Astrocyte (in vitro differentiated cells and primary cell): ENCODE measurements at regions not wholly inside any gene's neighbourhood (a gene's known extent, or its start where the extent isn't known, plus 50 kb on each side); places are given as distances from the start of the nearest gene placed in this dataset.

ENCODE experiments used
- DNase-seq: peaks from one replicate; pipeline ENCODE4 v3.0.0-alpha.2; 2010; ENCODE audit warnings: low read depth
- FAIRE-seq: peaks from 2 replicates; lab custom pipeline; 2011; peaks lifted over from hg19 to GRCh38; lab: Jason Lieb, UNC
- H2AFZ ChIP-seq: 2 replicates; pipeline ENCODE4 v1.6.0; 2012; ENCODE audit warnings: low read depth, low read length, inconsistent platforms
- H3K27ac ChIP-seq: 2 replicates; pipeline ENCODE4 v1.5.1; 2011; ENCODE audit warnings: low read depth, low read length, inconsistent platforms
- H3K27me3 ChIP-seq: 2 replicates; pipeline ENCODE4 v1.6.0; 2011; ENCODE audit warnings: low read length, inconsistent platforms; ENCODE audit not compliant: insufficient read depth
- H3K36me3 ChIP-seq: 2 replicates; pipeline ENCODE4 v1.5.1; 2011; ENCODE audit warnings: low read length, inconsistent platforms; ENCODE audit not compliant: insufficient read depth
- H3K4me1 ChIP-seq: 2 replicates; pipeline ENCODE4 v1.5.1; 2011; ENCODE audit warnings: low read length, inconsistent platforms; ENCODE audit not compliant: insufficient read depth
- H3K4me2 ChIP-seq: 2 replicates; pipeline ENCODE4 v1.6.0; 2012; ENCODE audit warnings: low read length, inconsistent platforms
- H3K4me3 ChIP-seq: 2 replicates; pipeline ENCODE4 v1.5.1; 2011; ENCODE audit warnings: low read depth, mild to moderate bottlenecking, low read length, inconsistent platforms; ENCODE audit not compliant: insufficient read depth
- H3K79me2 ChIP-seq: 2 replicates; pipeline ENCODE4 v1.6.0; 2012; ENCODE audit warnings: mild to moderate bottlenecking, low read length, inconsistent platforms; ENCODE audit not compliant: insufficient read depth
- H3K9ac ChIP-seq: 2 replicates; pipeline ENCODE4 v1.6.0; 2012; ENCODE audit warnings: mild to moderate bottlenecking, low read length, inconsistent platforms
- H3K9me3 ChIP-seq: 2 replicates; pipeline ENCODE4 v1.5.1; 2012; ENCODE audit warnings: low read depth, mild to moderate bottlenecking, low read length, inconsistent platforms; ENCODE audit not compliant: insufficient read depth
- H4K20me1 ChIP-seq: 2 replicates; pipeline ENCODE4 v1.6.0; 2012; ENCODE audit warnings: low read length, inconsistent platforms; ENCODE audit not compliant: insufficient read depth
- H3K27ac Mint-ChIP-seq: one replicate; pipeline ENCODE4 v1.8.0; 2021; ENCODE audit warnings: mild to moderate bottlenecking, mixed read lengths; ENCODE audit not compliant: unreplicated experiment
- H3K27me3 Mint-ChIP-seq: one replicate; pipeline ENCODE4 v1.8.0; 2021; ENCODE audit warnings: low read depth, mixed read lengths; ENCODE audit not compliant: unreplicated experiment
- H3K36me3 Mint-ChIP-seq: one replicate; pipeline ENCODE4 v1.8.0; 2021; ENCODE audit warnings: low read depth, mixed read lengths; ENCODE audit not compliant: unreplicated experiment
- H3K4me1 Mint-ChIP-seq: one replicate; pipeline ENCODE4 v1.8.0; 2021; ENCODE audit warnings: low read depth, mixed read lengths; ENCODE audit not compliant: unreplicated experiment
- H3K4me3 Mint-ChIP-seq: one replicate; pipeline ENCODE4 v1.8.0; 2021; ENCODE audit warnings: mild to moderate bottlenecking, moderate library complexity, mixed read lengths; ENCODE audit not compliant: unreplicated experiment
- H3K9me3 Mint-ChIP-seq: one replicate; pipeline ENCODE4 v1.8.0; 2021; ENCODE audit warnings: mild to moderate bottlenecking, mixed read lengths; ENCODE audit not compliant: unreplicated experiment
- EZH2 ChIP-seq: IDR thresholded peaks from 2 replicates; pipeline ENCODE4 v1.6.1; 2012; ENCODE audit warnings: mild to moderate bottlenecking, low read length, inconsistent platforms; ENCODE audit not compliant: insufficient read depth
- TF ChIP-seq, protein P1 (sequence below): IDR thresholded peaks from 2 replicates; pipeline ENCODE4 v1.5.1; 2011; ENCODE audit warnings: low read depth, mild to moderate bottlenecking, inconsistent platforms, low read length, moderate library complexity; ENCODE audit not compliant: insufficient read depth

GRCh38 chr4:147134536-147135210 lies 189.0 kb upstream of the TTC29 start:
- Histone ChIP-seq H3K27ac (no peak overlapping the region), H3K27me3 (no peaks in the 10 kb centered on the region), H3K79me2 (no peaks in the 10 kb centered on the region), H3K4me1 (no peaks in the 10 kb centered on the region), H3K9ac (no peak overlapping the region), H3K4me2 (no peak overlapping the region), H4K20me1 (no peaks in the 10 kb centered on the region), H3K36me3 (no peaks in the 10 kb centered on the region), H3K9me3 (no peaks in the 10 kb centered on the region), H3K4me3 (no peak overlapping the region), H2AFZ (no peak overlapping the region)
- Mint-ChIP-seq H3K36me3 (no peaks in the 10 kb centered on the region), H3K9me3 (no peaks in the 10 kb centered on the region), H3K27ac (no peak overlapping the region), H3K27me3 (peaks cover 2% of the 10 kb centered on the region), H3K4me1 (peaks cover 11% of the 10 kb centered on the region), H3K4me3 (no peak overlapping the region)
- FAIRE-seq (no peak), DNase-seq (no peak)
- TF ChIP-seq, protein P1, sequence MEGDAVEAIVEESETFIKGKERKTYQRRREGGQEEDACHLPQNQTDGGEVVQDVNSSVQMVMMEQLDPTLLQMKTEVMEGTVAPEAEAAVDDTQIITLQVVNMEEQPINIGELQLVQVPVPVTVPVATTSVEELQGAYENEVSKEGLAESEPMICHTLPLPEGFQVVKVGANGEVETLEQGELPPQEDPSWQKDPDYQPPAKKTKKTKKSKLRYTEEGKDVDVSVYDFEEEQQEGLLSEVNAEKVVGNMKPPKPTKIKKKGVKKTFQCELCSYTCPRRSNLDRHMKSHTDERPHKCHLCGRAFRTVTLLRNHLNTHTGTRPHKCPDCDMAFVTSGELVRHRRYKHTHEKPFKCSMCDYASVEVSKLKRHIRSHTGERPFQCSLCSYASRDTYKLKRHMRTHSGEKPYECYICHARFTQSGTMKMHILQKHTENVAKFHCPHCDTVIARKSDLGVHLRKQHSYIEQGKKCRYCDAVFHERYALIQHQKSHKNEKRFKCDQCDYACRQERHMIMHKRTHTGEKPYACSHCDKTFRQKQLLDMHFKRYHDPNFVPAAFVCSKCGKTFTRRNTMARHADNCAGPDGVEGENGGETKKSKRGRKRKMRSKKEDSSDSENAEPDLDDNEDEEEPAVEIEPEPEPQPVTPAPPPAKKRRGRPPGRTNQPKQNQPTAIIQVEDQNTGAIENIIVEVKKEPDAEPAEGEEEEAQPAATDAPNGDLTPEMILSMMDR: no peak
- no peak for TF ChIP-seq EZH2

DNA sequence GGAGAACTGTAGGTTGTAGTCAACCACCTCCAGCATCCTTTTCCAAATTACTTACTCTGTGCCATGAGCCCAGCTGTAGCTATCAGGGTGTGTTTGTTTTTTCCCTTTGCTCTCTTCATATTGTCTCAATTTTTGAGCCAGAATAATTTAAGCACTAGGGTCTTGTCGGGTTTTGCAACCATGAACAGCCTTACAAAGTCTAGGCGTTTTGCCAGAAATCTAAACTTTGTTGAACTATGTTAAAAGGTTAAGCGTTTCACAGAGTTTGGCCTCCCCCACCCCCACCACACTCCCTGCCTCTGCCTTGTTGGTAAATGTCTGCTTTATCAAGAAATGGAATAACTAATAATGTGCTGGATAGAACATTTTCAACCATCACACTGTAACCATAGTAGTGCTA lies 190.6 kb upstream of the TTC29 start:
- DNase-seq (no peak), FAIRE-seq (no peak)
- no peaks in the 10 kb centered on the region for H3K9me3 ChIP-seq
- H3K9me3 Mint-ChIP-seq: no peaks in the 10 kb centered on the region
- TF ChIP-seq EZH2: no peak
- TF ChIP-seq, protein P1: no peak
- H3K9ac ChIP-seq: no peak overlapping the region
- H3K27me3 Mint-ChIP-seq: peaks cover 2% of the 10 kb centered on the region
- H3K27me3 ChIP-seq: no peaks in the 10 kb centered on the region
- no peaks in the 10 kb centered on the region for H3K79me2 ChIP-seq
- H3K36me3 Mint-ChIP-seq: no peaks in the 10 kb centered on the region
- no peak overlapping the region for H3K4me2 ChIP-seq
- H3K36me3 ChIP-seq: no peaks in the 10 kb centered on the region
- H3K27ac Mint-ChIP-seq: no peak overlapping the region
- no peak overlapping the region for H2AFZ ChIP-seq
- no peak overlapping the region for H3K4me3 Mint-ChIP-seq
- H3K27ac ChIP-seq: no peak overlapping the region
- no peaks in the 10 kb centered on the region for H4K20me1 ChIP-seq
- peaks cover 11% of the 10 kb centered on the region for H3K4me1 Mint-ChIP-seq
- no peak overlapping the region for H3K4me3 ChIP-seq
- no peaks in the 10 kb centered on the region for H3K4me1 ChIP-seq

GRCh38 chr4:147136751-147137150 lies 191.1 kb upstream of the TTC29 start:
- TF ChIP-seq, protein P1: no peak
- TF ChIP-seq EZH2: no peak
- H3K4me3 ChIP-seq: no peak overlapping the region
- H3K27ac ChIP-seq: no peak overlapping the region
- H3K27me3 Mint-ChIP-seq: peaks cover under 1% of the 10 kb centered on the region
- no peaks in the 10 kb centered on the region for H4K20me1 ChIP-seq
- H3K4me3 Mint-ChIP-seq: no peak overlapping the region
- H3K9ac ChIP-seq: no peak overlapping the region
- no peak for DNase-seq
- no peak overlapping the region for H2AFZ ChIP-seq
- no peaks in the 10 kb centered on the region for H3K9me3 Mint-ChIP-seq
- peaks cover 11% of the 10 kb centered on the region for H3K4me1 Mint-ChIP-seq
- no peaks in the 10 kb centered on the region for H3K36me3 Mint-ChIP-seq
- H3K36me3 ChIP-seq: no peaks in the 10 kb centered on the region
- no peaks in the 10 kb centered on the region for H3K9me3 ChIP-seq
- no peaks in the 10 kb centered on the region for H3K4me1 ChIP-seq
- H3K27ac Mint-ChIP-seq: no peak overlapping the region
- H3K27me3 ChIP-seq: no peaks in the 10 kb centered on the region
- FAIRE-seq: no peak
- H3K4me2 ChIP-seq: no peak overlapping the region
- H3K79me2 ChIP-seq: no peaks in the 10 kb centered on the region
